Stimulated activated CD4-positive, alpha-beta T cell treated with anti-CD3 and anti-CD28 coated beads, Interleukin-12 subunit alpha, Interleukin-12 subunit beta, amount 100 ng/mL, for 48 hours (primary cell): ENCODE measurements at regions not wholly inside any gene's neighbourhood (a gene's known extent, or its start where the extent isn't known, plus 50 kb on each side); places are given as distances from the start of the nearest gene placed in this dataset.

Experiments
- DNase-seq, 3 donors: peaks; one replicate each; pipeline ENCODE4 v3.0.0-alpha.2; 2020; ENCODE audit warnings: low read depth in 2 of 3, low spot score in 1 of 3

GRCh38 chr11:80495116-80495515 is 1054.3 kb upstream of the TENM4 start:
- no peak for DNase-seq

DNA sequence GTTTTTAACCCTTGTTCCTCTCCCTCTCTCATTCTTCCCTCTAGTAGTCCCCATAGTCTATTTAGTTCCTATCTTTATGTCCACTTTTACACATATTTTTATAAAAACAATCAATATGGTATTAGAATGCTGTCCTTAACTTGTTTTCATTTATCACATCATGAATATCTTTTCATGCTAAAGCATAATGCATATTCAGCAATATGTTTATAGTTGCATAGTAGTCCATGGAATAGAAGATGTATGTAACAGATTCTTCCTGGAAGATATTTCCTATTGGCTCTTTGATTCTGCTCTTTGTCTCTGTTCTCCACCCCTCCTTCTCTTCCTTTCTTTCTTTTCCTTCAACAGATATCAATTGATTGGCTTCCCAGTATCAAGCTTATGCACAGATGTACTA is 1047.1 kb upstream of the TENM4 start:
- DNase-seq, result no peak

GRCh38 chr11:80486678-80487077 is 1045.8 kb upstream of the TENM4 start:
- DNase-seq, result no peak

GRCh38 chr11:80477178-80477577 is 1036.3 kb upstream of the TENM4 start:
- DNase-seq, result no peak

GRCh38 chr11:80473562-80473961 is 1032.7 kb upstream of the TENM4 start:
- no peak for DNase-seq

DNA sequence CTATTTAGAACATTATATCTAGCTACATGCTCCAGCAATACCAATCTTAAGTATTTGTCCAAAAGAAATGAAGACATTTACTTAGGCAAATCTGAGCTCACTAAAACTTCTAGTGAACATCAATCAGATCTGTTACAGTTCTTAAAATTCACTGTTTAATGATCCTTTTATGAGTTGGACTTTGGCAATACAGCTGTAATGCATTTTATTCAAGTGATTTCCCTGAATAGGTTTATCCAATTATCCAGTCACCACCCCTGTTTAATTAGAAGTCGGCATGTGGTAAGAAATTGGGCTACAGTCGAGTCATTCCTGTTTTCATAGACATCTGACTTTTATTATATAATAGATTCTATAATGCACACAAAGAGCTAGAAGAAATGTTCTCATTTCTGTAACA is 1029.0 kb upstream of the TENM4 start:
- DNase-seq, result no peak

DNA sequence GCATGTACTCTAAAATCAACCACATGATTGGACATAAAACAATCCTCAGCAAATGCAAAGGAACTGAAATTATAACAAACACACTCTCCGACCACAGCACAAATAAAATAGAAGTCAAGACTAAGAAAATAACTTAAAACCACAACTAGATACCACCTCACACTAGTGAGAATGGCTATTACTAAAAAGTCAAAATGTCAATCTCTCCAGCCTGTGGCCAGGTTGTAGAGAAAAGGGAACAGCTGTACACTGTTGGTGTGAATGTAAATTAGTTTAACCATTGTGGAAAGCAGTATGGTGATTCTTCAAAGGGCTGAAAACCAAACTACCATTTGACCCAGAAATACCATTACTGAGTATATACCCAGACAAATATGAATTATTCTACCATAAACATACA is 1025.7 kb upstream of the TENM4 start:
- DNase-seq, result no peak

DNA sequence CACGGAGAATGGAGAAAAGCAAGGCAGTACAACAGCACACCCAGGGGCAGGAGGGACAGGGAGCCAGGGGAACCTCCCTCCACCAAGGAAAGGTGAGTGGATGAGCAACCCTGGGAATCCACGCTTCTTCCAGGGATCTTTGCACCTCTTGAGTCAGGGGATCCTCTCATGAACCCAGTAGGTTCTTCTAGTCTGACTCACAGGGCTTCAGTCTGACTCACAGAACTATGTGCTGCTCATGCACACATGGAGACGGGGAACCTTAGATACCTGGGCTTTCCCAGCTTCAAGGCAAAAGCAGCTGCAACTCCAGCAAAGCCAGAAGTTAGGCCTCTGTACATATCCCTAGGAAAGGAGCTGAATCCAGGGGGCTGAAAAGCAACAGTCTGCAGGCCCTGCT is 1021.4 kb upstream of the TENM4 start:
- no peak for DNase-seq

DNA sequence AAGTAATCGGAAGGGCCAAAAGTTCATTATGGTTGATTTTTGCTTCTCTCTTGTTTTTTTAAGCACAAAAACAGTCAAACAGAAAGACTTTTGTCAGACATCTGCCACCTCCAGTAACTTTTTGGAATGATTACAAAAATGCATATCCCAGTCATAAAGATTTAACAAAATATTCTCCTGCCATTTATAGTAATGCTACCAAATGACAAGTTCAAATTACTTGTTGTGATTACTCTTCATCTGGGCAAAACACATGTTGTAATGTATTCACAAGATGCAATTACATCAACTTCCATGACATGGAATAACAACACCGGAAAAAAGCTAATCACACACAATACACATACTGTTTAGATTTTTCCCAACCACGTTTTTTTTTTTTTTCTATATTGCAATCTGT is 1017.5 kb upstream of the TENM4 start:
- DNase-seq, result no peak

DNA sequence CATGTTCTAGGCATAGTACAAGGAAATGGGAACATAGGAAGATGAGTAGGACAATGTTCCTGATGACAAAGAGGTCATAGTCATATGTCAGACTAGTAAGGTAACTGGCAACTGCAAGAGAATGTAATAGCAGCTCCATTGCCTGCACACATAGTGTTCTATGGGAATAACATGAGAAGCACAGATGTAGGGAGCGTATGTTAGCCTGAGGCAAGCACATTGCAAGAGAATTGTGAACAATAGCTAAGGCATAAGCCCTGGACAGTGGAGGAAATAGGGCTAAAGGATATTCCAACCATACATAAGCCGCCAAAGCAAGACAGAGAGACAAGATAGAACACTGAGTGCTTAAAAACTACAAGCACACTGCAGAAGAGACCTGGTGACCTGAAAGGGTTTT is 1017.0 kb upstream of the TENM4 start:
- DNase-seq, result no peak

DNA sequence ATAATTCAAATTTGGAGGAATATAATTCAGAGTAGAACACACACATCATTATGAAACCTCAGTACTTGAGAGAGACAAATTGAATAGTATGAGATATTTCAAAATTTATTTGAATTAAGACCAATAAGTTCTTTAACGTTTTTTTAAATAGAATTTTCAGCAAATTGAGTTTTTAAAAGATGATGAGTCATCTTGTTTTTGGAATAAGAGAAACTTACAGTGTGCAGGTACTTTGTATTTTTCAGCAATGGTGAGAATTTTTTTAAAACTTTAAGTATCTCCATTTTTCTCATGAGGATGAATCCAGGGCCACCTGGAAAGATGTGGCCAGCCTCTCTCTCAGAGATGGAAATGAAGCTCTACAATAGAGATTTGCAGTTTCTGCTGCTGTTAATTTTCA is 1015.0 kb upstream of the TENM4 start:
- no peak for DNase-seq

- DNase-seq, result no peak
These were observed 1010.3 kb upstream of the TENM4 start for GRCh38 chr11:80451105-80451504.

DNA sequence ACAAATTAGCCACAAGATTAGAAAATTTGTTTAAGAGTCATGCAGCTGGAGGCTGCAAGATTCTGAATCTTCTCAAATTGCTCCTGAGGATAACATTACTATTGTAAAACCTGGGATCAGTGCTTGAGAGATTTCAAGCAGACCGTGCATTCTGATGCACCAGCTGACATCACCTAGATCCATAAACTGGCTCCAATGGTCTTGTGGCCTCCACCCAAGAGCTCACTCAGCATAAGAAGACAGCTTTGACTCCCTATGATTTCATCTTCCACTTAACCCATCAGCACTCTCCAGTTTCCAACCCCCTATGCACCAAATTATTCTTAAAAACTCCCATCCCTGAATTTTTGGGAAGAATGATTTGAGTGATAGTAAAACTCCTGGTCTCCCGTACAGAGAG is 1007.9 kb upstream of the TENM4 start:
- no peak for DNase-seq

- DNase-seq, result no peak
These were observed 1002.3 kb upstream of the TENM4 start for GRCh38 chr11:80443177-80443576.

- DNase-seq, result no peak
These were observed 1001.0 kb upstream of the TENM4 start for GRCh38 chr11:80441821-80442220.

- no peak for DNase-seq
These were observed 1000.0 kb upstream of the TENM4 start for GRCh38 chr11:80440835-80441234.

- no peak for DNase-seq
These were observed 995.7 kb upstream of the TENM4 start for GRCh38 chr11:80436547-80436946.

DNA sequence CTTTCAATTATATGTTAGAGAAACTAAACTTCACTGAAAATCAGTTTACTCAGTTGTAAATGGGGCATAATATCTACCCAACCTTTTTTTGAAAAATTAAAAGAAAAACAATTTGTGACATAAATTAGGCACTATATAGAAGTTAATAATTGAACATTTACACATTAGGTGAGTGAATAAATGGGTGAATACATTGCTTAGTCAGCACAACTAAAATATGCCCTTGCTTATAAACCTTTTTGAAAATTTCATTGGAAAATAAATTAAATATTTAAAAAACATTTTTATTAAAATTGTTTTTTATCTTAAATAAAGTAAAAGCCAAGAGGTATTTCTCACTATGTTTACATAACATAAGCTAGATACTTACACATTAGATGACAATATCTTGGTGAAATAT is 994.5 kb upstream of the TENM4 start:
- DNase-seq, result no peak

DNA sequence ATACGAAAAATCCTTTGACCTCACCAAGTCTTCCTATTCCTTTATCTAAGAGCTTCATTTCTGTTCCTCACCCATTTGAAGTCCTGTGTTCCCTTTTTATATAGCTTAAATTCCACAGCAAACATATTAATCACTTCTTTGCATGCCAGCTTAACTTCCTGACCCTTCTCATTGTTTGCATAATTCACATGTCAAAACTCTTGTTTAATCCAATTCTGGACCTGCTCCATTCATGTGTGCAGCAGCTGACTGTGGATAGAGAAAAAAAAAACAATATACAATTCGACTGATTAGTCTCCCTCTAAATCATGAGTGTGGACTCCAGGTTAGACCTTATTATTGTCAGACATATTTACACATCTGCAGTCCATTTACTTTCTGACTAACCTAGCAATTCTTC is 991.2 kb upstream of the TENM4 start:
- no peak for DNase-seq

DNA sequence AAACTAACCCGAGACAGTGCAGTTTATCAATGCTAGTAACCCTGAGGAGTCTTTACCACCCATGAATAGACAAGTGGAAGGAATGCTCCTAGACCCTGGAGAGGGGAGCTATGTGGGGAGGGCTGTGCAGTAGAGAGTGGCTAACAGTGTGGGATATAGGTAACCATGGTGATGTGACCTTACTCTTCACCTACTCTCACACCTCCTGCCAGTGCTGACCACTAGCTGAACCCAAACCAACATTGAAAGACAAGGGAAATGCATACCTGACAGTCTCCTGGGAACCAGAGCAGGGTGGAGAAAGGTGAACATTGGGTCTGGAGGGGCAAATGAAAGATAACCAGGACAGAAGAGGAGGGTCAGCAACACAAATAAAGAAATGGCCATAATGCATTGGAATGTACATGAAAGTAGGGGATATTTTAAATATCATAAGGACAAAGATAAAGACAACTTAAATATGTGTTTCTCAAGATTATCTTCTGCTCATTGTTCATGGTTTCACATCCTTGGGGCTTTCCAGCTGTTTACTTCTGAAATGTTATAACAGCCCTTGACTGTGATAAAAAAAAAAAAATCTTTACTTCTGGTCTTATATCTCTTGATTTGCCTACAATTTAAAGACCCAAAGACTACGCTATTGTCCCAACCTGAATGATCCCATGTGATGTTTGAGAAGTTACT is 983.3 kb upstream of the TENM4 start:
- DNase-seq, result no peak

DNA sequence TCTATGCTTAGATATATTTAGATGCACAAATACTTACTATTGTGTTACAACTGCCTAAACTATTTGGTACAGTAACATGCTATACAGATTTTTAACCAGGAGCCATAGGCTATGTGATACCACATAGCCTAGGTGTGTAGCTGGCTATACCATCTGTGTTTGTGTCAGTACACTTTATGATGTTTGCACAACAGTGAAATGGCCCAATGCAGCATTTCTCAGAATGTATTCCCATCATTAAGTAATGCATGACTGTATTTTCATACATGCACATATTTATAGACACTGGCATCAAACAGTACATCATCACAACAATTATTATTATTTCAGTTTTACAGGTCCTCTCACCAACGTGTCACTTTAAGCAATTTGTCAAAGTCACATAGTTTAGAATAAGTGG is 979.5 kb upstream of the TENM4 start:
- no peak for DNase-seq

DNA sequence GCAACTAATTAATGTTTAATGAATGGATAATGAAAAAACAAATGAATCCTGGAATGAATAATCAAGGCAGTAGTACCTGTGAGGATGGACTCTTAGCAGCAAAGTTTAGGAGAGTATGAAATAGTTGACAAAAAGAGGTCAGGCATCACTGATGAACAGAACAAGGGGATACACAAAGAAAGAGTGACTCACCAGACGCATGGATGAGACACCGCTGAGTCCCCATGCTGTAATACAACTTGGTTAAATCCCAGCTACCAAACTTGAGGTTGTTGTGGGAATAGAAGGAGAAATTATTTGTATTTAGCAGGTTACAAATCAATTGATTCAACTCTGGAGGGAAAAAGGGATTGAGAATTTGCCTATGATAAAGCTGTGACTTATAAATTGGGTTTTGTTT is 976.9 kb upstream of the TENM4 start:
- no peak for DNase-seq

GRCh38 chr11:80415580-80415979 is 974.8 kb upstream of the TENM4 start:
- no peak for DNase-seq
